GM13977 (cell line): ENCODE measurements at regions not wholly inside any gene's neighbourhood (a gene's known extent, or its start where the extent isn't known, plus 50 kb on each side); places are given as distances from the start of the nearest gene placed in this dataset.

ENCODE experiments used
- DNase-seq: peaks from one replicate; pipeline ENCODE4 v3.0.0; 2012; ENCODE audit warnings: low spot score
- in situ Hi-C: fragments of 300-500 bp; cut with MboI; formaldehyde crosslinking; loops from one replicate; pipeline ENCODE4 v1.12.0; 2022; ENCODE audit warnings: low sequenced_read_pairs, low pct_unique_long_range_greater_than_20kb, mixed read lengths, inconsistent platforms; ENCODE audit not compliant: unreplicated experiment
- TF ChIP-seq, protein P1 (sequence below): IDR thresholded peaks from 2 replicates; pipeline ENCODE4 v1.5.1; 2012; ENCODE audit warnings: mild to moderate bottlenecking, control low read depth; ENCODE audit not compliant: insufficient read depth; ENCODE audit errors: extremely low read depth, missing control alignments

GRCh38 chr1:19007491-19008441 is 51.3 kb upstream of the IFFO2 start:
- in situ Hi-C loops, result no loop called here
- DNase-seq, result no peak
- TF ChIP-seq, protein P1, sequence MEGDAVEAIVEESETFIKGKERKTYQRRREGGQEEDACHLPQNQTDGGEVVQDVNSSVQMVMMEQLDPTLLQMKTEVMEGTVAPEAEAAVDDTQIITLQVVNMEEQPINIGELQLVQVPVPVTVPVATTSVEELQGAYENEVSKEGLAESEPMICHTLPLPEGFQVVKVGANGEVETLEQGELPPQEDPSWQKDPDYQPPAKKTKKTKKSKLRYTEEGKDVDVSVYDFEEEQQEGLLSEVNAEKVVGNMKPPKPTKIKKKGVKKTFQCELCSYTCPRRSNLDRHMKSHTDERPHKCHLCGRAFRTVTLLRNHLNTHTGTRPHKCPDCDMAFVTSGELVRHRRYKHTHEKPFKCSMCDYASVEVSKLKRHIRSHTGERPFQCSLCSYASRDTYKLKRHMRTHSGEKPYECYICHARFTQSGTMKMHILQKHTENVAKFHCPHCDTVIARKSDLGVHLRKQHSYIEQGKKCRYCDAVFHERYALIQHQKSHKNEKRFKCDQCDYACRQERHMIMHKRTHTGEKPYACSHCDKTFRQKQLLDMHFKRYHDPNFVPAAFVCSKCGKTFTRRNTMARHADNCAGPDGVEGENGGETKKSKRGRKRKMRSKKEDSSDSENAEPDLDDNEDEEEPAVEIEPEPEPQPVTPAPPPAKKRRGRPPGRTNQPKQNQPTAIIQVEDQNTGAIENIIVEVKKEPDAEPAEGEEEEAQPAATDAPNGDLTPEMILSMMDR, result no peak

DNA sequence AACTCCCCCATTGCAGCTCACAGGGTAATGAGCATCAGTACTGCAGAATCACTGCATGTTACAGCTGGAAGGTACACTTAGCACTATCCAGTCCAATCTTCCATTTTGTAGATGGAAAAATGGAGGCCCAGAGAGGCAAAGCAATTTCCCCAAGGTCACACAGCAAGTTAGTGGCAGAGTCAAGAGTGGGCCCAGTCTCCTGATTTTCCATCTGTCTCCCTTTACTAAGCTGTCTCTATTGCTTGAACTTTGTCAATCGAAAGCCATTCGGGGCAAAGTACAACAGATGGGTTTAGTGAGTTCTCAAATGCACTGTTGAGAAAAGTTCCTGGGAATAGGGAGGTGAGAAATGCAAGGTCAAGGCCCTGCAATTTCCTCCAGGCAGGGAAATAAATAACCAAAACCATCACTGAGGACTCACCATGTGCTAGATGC is 50.4 kb upstream of the IFFO2 start:
- TF ChIP-seq, protein P1, result no peak
- no peak for DNase-seq
- in situ Hi-C loops, result no loop called here
